Testis (tissue), 2 donors: ENCODE measurements at regions not wholly inside any gene's neighbourhood (a gene's known extent, or its start where the extent isn't known, plus 50 kb on each side); places are given as distances from the start of the nearest gene placed in this dataset.

Experiments
- DNase-seq: peaks from one replicate; pipeline ENCODE4 v3.0.0-alpha.2; 2019
- H3K27ac ChIP-seq, 2 donors: fragments of 200-600 bp; sonication (generic); one replicate each; pipeline ENCODE4 v1.5.1; 2019
- H3K27me3 ChIP-seq: fragments of 200-600 bp; sonication (generic); one replicate; pipeline ENCODE4 v1.5.1; 2019
- H3K36me3 ChIP-seq: fragments of 200-600 bp; sonication (generic); one replicate; pipeline ENCODE4 v1.5.1; 2017; ENCODE audit warnings: low read depth; ENCODE audit errors: missing control alignments
- H3K4me1 ChIP-seq: fragments of 200-600 bp; sonication (generic); one replicate; pipeline ENCODE4 v1.5.1; 2019
- H3K4me3 ChIP-seq, 2 donors: fragments of 200-600 bp; sonication (generic); one replicate each; pipeline ENCODE4 v1.5.1; 2017 to 2019
- H3K9me3 ChIP-seq: fragments of 200-600 bp; sonication (generic); one replicate; pipeline ENCODE4 v1.5.1; 2017
- POLR2A ChIP-seq: fragments of 450-650 bp; IDR thresholded peaks from one replicate; pipeline ENCODE4 v1.6.1; 2017; ENCODE audit warnings: antibody characterized with exemption, mild to moderate bottlenecking, moderate library complexity
- WGBS, 2 donors: methylation state at CpG; one replicate each; pipeline ENCODE4 v1.1.5; 2018; 5-methylcytosine and 5-hydroxymethylcytosine counted together
- intact Hi-C: fragments of 100-400 bp; cut with DNase I; formaldehyde crosslinking; loops from one replicate; pipeline ENCODE4 v1.15.1; 2023; ENCODE audit warnings: low total_unique reads
- TF ChIP-seq, protein P1 (sequence below), 3 experiments: fragments of 450-650 bp in 2 of 3; fragments of 200-600 bp in 1 of 3; sonication (generic) in 1 of 3; IDR thresholded peaks; one replicate each; pipeline ENCODE4 v1.5.1; 2016 to 2019; ENCODE audit warnings: antibody characterized with exemption in 3 of 3, mild to moderate bottlenecking in 2 of 3, moderate library complexity in 1 of 3

DNA sequence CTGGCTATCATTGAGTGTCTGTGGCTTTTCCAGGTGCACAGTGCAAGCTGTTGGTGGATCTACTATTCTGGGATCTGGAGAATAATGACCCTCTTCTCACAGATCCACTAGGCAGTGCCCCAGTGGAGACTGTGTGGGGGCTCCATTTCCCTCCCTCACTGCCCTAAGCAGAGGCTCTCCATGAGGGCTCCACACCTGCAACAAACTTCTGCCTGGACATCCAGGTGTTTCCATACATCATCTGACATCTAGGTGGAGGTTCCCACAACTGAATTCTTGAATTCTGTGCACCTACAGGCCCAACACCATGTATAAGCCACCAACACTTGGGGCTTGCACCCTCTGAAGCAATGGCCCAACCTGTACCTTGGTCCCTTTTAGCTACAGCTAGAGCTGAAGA, 775.4 kb upstream of the CDH2 start:
- intact Hi-C loops = no loop called here
- Histone ChIP-seq H3K9me3 (no peaks in the 10 kb centered on the region), H3K4me3 (no peak overlapping the region), H3K27ac (no peak overlapping the region), H3K36me3 (no peaks in the 10 kb centered on the region), H3K4me1 (no peaks in the 10 kb centered on the region), H3K27me3 (no peaks in the 10 kb centered on the region)
- DNase-seq = no peak
- TF ChIP-seq POLR2A = no peak
- TF ChIP-seq, protein P1, sequence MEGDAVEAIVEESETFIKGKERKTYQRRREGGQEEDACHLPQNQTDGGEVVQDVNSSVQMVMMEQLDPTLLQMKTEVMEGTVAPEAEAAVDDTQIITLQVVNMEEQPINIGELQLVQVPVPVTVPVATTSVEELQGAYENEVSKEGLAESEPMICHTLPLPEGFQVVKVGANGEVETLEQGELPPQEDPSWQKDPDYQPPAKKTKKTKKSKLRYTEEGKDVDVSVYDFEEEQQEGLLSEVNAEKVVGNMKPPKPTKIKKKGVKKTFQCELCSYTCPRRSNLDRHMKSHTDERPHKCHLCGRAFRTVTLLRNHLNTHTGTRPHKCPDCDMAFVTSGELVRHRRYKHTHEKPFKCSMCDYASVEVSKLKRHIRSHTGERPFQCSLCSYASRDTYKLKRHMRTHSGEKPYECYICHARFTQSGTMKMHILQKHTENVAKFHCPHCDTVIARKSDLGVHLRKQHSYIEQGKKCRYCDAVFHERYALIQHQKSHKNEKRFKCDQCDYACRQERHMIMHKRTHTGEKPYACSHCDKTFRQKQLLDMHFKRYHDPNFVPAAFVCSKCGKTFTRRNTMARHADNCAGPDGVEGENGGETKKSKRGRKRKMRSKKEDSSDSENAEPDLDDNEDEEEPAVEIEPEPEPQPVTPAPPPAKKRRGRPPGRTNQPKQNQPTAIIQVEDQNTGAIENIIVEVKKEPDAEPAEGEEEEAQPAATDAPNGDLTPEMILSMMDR (IDR thresholded peaks at IDR 0.05) = no peak

DNA sequence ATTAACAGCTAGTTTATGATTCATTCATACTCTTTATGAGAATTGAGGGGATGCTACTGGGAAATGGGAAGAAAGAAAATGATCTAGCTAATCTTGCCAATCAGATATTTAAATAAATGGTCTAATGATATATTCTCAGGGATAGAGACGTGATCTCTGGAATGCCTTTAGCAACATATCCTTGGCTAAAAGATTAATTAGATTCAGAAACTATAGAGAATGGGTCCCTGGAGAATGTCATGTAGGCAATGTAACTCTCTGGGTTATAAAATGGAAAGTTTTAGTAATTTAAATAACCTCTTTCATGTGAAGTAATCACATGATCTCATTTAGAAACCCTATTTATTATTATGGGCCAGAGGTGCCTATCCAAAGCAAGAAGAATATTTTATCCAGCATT, 771.0 kb upstream of the CDH2 start:
- no peaks in the 10 kb centered on the region for H3K27me3 ChIP-seq
- WGBS, 2 donors = 59 to 72% methylated on average over 1 of the region's 1 CpG

DNA sequence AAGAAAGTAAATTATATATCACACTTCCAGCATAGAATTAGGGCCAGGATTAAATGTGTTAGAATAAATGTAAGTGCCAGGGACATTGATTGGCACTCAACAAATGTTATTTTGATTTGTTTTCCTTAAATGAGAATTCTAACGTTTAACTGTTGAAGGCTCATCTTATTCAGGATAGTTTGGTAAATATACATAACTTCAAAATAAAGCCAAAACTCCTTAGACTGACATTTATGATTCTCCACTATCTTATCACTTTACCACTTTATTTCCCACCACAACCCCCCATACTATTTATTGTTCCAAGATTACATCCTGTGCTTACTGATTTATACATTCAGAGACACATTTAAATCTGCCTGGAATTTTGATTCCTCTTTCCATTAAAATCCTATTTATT, 769.5 kb upstream of the CDH2 start:
- Histone ChIP-seq H3K4me1 (no peaks in the 10 kb centered on the region), H3K27ac (no peak overlapping the region), H3K27me3 (no peaks in the 10 kb centered on the region), H3K36me3 (no peaks in the 10 kb centered on the region), H3K9me3 (no peaks in the 10 kb centered on the region), H3K4me3 (no peak overlapping the region)
- TF ChIP-seq, protein P1 (IDR thresholded peaks at IDR 0.05) = no peak
- no peak for TF ChIP-seq POLR2A
- intact Hi-C loops = no loop called here
- 51 to 65% methylated on average over 1 of the region's 1 CpG for WGBS, 2 donors
- no peak for DNase-seq

More for the DNA sequence above, 771.0 kb upstream of the CDH2 start:
- TF ChIP-seq POLR2A = no peak
- TF ChIP-seq, protein P1 (IDR thresholded peaks at IDR 0.05) = no peak
- no peaks in the 10 kb centered on the region for H3K36me3 ChIP-seq
- DNase-seq = no peak
- intact Hi-C loops = no loop called here
- no peak overlapping the region for H3K27ac ChIP-seq
- H3K4me3 ChIP-seq = no peak overlapping the region
- H3K4me1 ChIP-seq = no peaks in the 10 kb centered on the region
- H3K9me3 ChIP-seq = no peaks in the 10 kb centered on the region

DNA sequence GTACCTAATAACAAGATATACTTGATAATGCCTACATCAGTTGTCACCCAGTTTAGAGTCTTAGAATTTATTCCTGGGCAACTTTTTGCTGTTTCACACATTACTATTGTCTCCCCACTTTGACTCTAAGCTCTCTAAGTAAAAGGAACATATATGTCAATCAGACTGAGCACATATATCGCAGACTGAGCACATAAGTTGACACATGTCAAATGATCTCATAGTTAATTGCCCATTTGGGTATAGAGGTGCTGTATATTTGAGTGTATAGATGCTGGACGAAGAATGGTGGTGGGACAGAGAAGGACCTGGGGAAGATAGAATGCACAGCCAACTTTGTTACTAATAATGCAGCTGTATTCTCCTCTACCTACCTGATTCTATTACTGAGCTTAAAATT, 746.0 kb upstream of the CDH2 start:
- no peak overlapping the region for H3K27ac ChIP-seq
- no peak for DNase-seq

DNA sequence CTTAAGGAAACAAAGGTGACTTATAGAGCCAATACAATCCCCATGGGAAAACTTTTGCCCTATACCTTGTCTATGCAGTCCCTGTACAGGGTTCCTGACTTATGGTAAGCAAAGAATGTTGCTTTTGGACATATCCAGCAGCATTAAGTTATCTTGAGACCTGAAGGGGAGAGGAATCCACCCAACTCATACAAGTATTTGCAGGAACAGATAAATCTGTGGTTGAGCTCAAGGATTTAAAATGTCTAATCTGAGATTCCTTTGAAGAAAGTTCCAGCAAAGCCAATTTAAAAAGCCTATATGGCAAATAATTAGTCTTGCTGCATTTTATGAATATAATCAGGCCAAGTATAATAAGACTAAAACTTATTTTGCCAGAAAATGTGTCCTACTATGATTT, 739.5 kb upstream of the CDH2 start:
- Histone ChIP-seq H3K9me3 (no peaks in the 10 kb centered on the region), H3K36me3 (no peaks in the 10 kb centered on the region), H3K4me3 (no peak overlapping the region), H3K27ac (no peak overlapping the region), H3K27me3 (no peaks in the 10 kb centered on the region), H3K4me1 (no peaks in the 10 kb centered on the region)
- DNase-seq = no peak
- TF ChIP-seq, protein P1 (IDR thresholded peaks at IDR 0.05) = no peak
- no peak for TF ChIP-seq POLR2A
- intact Hi-C loops = no loop called here

More for the DNA sequence above, 746.0 kb upstream of the CDH2 start:
- Histone ChIP-seq H3K4me1 (no peaks in the 10 kb centered on the region), H3K9me3 (no peaks in the 10 kb centered on the region), H3K4me3 (no peak overlapping the region), H3K27me3 (no peaks in the 10 kb centered on the region), H3K36me3 (no peaks in the 10 kb centered on the region)
- TF ChIP-seq, protein P1 (IDR thresholded peaks at IDR 0.05) = no peak
- no peak for TF ChIP-seq POLR2A
- 90 to 95% methylated on average over 2 of the region's 2 CpGs for WGBS, 2 donors
- intact Hi-C loops = no loop called here
